ENCODE measurements at regions not wholly inside any gene's neighbourhood (a gene's known extent, or its start where the extent isn't known, plus 50 kb on each side); places are given as distances from the start of the nearest gene placed in this dataset.
"Not testable (repeated sequence)": the region's sequence is repeated elsewhere in the genome, so short reads cannot be mapped to it uniquely, and the experiment has no call there.

DNA sequence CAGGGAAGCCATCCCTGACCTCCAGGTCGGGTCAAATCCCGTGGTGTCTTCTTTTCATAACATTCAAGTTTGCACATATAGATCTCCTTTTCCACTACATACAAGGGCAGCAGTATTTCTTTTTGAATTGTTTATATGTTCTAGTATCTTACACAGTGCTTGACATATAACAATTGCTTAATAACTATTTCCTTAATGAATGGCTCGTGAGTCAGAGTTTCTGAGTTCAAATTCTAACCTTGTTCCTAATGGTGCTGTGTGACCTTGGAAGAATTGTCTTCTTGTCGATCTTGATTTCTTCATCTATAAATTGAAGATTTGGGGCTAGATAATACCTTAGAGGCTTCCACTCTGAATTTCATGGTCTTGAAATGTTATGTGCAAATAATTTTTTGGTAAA lies 57.2 kb upstream of the PELI2 start:
- DNase-seq = no peak

DNA sequence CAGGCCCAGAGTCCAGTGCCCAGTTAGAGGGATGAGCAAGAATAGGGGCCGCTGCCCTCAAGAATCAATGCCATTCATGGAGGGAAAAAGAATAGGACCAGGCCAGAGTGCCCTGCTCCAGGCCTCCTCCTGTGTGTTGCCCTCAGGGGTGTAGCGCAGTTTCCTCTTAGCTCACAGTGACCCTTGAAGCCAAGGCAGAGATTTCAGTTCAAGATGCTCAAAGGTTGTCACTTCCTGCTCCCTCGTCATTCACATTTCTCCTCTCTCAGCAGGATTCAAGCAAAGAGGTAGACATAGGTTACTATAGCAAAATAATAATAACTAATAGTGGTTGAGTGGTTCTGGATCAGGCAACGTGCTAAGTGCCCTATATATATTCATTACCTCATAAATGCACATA lies 55.1 kb upstream of the PELI2 start:
- no peak for DNase-seq

DNA sequence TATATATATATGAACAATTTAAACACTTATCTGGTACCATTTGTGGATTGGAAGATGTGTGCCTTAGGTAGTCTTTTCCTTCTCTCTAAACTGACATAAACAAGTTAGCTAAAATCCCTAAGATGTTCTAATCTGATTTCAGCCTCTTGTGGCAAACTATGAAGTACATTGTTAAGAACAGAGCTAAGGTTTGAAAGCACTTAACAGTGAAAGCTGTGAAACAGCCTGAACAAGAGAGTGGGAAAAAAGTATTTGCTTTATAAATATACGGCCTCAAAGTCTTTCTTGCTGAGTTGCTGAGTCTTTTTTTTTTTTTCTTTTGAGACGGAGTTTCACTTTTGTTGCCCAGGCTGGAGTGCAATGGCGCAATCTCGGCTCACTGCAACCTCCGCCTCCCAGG lies 53.7 kb upstream of the PELI2 start:
- DNase-seq = no peak

DNA sequence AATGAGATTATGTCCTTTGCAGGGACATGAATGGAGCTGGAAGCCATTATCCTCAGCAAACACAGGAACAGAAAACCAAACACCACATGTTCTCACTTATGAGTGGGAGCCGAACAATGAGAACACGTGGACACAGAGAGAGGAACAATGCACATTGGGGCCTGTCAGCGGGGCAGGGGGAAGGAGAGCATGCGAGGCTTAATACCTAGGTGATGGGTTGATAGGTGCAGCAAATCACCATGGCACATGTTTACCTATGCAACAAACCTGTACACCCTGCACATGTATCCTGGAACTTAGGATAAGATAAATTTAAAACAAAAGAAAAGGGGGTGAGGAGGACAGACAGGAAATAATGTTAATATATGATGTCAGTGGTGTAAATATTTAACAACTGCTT lies 53.0 kb upstream of the PELI2 start:
- not testable (repeated sequence) for DNase-seq

DNA sequence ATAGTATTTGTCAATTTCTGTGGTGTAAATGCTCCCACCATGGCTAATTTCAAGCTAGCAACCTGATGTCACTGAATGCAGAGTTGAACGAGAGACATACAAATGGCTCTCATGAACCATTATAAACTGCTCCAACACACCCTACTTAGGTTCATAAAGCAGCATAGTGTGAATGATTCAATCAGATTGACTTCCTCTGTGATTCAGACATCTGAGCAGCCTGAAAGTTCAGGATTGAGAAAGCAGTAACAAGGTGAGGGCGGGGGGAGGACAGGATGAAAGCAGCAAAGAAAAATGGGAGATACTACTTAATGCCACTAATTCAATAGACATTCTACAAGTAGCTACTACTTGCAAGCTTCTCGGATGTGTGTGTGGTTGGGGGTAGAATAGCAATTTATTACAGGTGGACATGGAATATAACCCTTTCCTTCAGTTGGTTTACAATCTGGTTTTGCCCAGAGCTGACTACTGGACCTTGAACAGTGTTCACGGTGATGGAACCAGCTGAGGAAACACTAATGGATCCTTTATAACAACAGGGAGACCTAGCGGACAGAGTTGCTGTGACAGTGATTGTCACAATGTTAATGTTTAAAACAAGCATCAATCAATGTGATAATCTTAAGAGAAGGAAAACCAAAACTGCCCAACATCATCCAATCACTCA lies 52.5 kb upstream of the PELI2 start:
- no peak for DNase-seq

Measured in stimulated activated CD4-positive, alpha-beta T cell treated with anti-CD3 and anti-CD28 coated beads, Interleukin-4, amount 100 ng/mL, for 24 hours (primary cell).